ENCODE measurements at regions not wholly inside any gene's neighbourhood (a gene's known extent, or its start where the extent isn't known, plus 50 kb on each side); places are given as distances from the start of the nearest gene placed in this dataset.
"Not testable (repeated sequence)": the region's sequence is repeated elsewhere in the genome, so short reads cannot be mapped to it uniquely, and the experiment has no call there.

- TF ChIP-seq, protein P1, sequence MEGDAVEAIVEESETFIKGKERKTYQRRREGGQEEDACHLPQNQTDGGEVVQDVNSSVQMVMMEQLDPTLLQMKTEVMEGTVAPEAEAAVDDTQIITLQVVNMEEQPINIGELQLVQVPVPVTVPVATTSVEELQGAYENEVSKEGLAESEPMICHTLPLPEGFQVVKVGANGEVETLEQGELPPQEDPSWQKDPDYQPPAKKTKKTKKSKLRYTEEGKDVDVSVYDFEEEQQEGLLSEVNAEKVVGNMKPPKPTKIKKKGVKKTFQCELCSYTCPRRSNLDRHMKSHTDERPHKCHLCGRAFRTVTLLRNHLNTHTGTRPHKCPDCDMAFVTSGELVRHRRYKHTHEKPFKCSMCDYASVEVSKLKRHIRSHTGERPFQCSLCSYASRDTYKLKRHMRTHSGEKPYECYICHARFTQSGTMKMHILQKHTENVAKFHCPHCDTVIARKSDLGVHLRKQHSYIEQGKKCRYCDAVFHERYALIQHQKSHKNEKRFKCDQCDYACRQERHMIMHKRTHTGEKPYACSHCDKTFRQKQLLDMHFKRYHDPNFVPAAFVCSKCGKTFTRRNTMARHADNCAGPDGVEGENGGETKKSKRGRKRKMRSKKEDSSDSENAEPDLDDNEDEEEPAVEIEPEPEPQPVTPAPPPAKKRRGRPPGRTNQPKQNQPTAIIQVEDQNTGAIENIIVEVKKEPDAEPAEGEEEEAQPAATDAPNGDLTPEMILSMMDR (IDR thresholded peaks at IDR 0.05; ENCODE audit: low read depth, low read length) = not testable (repeated sequence)
- not testable (repeated sequence) for TF ChIP-seq EZH2phosphoT487 (IDR thresholded peaks at IDR 0.05; ENCODE audit: low read depth)
Observed at GRCh38 chr1:149842458-149843064, 56.8 kb upstream of the BOLA1 start.

All from OCI-LY3 (cell line).